Prostate gland (tissue), 2 donors: ENCODE measurements at regions not wholly inside any gene's neighbourhood (a gene's known extent, or its start where the extent isn't known, plus 50 kb on each side); places are given as distances from the start of the nearest gene placed in this dataset.

Experiments
- POLR2A ChIP-seq: fragments of 450-650 bp; IDR thresholded peaks from one replicate; pipeline ENCODE4 v1.6.1; 2016; ENCODE audit warnings: antibody characterized with exemption, mild to moderate bottlenecking
- POLR2AphosphoS5 ChIP-seq: sonication (generic); formaldehyde crosslinking; IDR thresholded peaks from one replicate; pipeline ENCODE4 v1.6.1; 2017; ENCODE audit warnings: antibody characterized with exemption
- TF ChIP-seq, protein P1 (sequence below), 4 experiments: fragments of 200-600 bp in 2 of 4; fragments of 450-650 bp in 2 of 4; sonication (generic) in 2 of 4; IDR thresholded peaks; 1 replicate in 3 of 4; 2 replicates in 1 of 4; pipeline ENCODE4 v1.5.1; 2016 to 2019; ENCODE audit warnings: antibody characterized with exemption in 4 of 4, mild to moderate bottlenecking in 2 of 4, moderate library complexity in 2 of 4

DNA sequence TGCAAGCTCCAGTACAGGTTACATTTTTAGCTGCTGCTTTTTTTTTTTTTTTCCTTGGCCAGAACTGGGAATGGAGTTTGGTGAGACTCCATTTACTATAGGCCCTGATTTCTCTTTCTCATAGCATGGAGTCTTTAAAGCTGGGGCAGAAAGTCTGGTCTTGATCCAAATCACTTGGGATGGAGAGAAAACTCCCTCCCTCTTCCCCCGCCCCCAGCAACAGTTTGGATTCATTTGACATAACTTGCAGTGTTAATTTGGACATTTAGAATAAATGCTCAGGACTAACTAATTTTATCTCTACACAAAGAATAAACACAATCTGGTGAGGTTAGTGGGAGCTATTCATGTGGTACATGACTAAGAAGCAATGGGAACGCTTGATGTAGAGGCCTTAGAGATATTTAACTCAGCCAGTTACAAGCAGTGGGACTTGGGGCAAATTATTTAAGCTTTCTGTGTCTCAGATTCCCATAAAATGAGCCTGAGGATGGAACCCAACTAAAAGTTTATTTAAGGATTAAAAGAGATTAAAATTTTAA lies 107.3 kb upstream of the ARHGAP5 start:
- TF ChIP-seq POLR2AphosphoS5: no peak
- TF ChIP-seq, protein P1, sequence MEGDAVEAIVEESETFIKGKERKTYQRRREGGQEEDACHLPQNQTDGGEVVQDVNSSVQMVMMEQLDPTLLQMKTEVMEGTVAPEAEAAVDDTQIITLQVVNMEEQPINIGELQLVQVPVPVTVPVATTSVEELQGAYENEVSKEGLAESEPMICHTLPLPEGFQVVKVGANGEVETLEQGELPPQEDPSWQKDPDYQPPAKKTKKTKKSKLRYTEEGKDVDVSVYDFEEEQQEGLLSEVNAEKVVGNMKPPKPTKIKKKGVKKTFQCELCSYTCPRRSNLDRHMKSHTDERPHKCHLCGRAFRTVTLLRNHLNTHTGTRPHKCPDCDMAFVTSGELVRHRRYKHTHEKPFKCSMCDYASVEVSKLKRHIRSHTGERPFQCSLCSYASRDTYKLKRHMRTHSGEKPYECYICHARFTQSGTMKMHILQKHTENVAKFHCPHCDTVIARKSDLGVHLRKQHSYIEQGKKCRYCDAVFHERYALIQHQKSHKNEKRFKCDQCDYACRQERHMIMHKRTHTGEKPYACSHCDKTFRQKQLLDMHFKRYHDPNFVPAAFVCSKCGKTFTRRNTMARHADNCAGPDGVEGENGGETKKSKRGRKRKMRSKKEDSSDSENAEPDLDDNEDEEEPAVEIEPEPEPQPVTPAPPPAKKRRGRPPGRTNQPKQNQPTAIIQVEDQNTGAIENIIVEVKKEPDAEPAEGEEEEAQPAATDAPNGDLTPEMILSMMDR (IDR thresholded peaks at IDR 0.05): no peak
- no peak for TF ChIP-seq POLR2A
